ENCODE measurements at regions not wholly inside any gene's neighbourhood (a gene's known extent, or its start where the extent isn't known, plus 50 kb on each side); places are given as distances from the start of the nearest gene placed in this dataset.

DNA sequence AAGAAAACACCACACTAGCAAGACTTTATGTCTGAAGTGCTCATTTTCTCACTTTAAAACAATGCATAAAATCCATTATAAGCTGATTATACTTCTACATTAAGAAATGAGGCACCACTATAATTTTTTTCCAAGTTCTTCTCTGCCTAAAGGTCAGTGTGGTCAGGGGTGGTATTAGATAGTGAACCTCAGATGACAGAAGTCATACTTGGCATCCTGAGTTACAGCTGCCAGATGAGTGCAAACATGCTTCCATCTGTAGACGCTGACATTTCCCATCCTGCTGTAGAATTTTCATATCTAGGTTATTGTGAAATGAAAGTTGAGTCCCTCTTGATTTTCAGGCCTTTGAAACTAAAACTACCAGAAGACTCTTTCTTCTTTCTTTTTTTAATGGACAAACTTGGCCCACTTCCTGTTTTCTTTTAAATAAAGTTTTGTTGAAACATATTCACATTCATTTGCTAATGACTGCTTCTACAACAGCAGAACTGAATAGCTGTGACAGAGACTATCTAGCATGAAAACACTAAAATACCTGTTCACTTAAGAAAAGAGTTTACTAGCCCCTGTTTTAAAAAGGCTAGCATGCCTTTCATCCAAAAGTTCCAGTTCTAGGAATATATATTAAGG, 900.8 kb downstream of the XPNPEP1 start (continued):
- TF ChIP-seq, protein P1, sequence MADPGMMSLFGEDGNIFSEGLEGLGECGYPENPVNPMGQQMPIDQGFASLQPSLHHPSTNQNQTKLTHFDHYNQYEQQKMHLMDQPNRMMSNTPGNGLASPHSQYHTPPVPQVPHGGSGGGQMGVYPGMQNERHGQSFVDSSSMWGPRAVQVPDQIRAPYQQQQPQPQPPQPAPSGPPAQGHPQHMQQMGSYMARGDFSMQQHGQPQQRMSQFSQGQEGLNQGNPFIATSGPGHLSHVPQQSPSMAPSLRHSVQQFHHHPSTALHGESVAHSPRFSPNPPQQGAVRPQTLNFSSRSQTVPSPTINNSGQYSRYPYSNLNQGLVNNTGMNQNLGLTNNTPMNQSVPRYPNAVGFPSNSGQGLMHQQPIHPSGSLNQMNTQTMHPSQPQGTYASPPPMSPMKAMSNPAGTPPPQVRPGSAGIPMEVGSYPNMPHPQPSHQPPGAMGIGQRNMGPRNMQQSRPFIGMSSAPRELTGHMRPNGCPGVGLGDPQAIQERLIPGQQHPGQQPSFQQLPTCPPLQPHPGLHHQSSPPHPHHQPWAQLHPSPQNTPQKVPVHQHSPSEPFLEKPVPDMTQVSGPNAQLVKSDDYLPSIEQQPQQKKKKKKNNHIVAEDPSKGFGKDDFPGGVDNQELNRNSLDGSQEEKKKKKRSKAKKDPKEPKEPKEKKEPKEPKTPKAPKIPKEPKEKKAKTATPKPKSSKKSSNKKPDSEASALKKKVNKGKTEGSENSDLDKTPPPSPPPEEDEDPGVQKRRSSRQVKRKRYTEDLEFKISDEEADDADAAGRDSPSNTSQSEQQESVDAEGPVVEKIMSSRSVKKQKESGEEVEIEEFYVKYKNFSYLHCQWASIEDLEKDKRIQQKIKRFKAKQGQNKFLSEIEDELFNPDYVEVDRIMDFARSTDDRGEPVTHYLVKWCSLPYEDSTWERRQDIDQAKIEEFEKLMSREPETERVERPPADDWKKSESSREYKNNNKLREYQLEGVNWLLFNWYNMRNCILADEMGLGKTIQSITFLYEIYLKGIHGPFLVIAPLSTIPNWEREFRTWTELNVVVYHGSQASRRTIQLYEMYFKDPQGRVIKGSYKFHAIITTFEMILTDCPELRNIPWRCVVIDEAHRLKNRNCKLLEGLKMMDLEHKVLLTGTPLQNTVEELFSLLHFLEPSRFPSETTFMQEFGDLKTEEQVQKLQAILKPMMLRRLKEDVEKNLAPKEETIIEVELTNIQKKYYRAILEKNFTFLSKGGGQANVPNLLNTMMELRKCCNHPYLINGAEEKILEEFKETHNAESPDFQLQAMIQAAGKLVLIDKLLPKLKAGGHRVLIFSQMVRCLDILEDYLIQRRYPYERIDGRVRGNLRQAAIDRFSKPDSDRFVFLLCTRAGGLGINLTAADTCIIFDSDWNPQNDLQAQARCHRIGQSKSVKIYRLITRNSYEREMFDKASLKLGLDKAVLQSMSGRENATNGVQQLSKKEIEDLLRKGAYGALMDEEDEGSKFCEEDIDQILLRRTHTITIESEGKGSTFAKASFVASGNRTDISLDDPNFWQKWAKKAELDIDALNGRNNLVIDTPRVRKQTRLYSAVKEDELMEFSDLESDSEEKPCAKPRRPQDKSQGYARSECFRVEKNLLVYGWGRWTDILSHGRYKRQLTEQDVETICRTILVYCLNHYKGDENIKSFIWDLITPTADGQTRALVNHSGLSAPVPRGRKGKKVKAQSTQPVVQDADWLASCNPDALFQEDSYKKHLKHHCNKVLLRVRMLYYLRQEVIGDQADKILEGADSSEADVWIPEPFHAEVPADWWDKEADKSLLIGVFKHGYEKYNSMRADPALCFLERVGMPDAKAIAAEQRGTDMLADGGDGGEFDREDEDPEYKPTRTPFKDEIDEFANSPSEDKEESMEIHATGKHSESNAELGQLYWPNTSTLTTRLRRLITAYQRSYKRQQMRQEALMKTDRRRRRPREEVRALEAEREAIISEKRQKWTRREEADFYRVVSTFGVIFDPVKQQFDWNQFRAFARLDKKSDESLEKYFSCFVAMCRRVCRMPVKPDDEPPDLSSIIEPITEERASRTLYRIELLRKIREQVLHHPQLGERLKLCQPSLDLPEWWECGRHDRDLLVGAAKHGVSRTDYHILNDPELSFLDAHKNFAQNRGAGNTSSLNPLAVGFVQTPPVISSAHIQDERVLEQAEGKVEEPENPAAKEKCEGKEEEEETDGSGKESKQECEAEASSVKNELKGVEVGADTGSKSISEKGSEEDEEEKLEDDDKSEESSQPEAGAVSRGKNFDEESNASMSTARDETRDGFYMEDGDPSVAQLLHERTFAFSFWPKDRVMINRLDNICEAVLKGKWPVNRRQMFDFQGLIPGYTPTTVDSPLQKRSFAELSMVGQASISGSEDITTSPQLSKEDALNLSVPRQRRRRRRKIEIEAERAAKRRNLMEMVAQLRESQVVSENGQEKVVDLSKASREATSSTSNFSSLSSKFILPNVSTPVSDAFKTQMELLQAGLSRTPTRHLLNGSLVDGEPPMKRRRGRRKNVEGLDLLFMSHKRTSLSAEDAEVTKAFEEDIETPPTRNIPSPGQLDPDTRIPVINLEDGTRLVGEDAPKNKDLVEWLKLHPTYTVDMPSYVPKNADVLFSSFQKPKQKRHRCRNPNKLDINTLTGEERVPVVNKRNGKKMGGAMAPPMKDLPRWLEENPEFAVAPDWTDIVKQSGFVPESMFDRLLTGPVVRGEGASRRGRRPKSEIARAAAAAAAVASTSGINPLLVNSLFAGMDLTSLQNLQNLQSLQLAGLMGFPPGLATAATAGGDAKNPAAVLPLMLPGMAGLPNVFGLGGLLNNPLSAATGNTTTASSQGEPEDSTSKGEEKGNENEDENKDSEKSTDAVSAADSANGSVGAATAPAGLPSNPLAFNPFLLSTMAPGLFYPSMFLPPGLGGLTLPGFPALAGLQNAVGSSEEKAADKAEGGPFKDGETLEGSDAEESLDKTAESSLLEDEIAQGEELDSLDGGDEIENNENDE (IDR thresholded peaks at IDR 0.05; ENCODE audit: insufficient replicate concordance, low read length), result no peak
- no peak for TF ChIP-seq TAF1 (IDR thresholded peaks at IDR 0.05; ENCODE audit: low read depth, low read length)
- TF ChIP-seq RFX5 (IDR thresholded peaks at IDR 0.05; ENCODE audit: borderline replicate concordance, low read depth, low read length), result no peak
- no peak for TF ChIP-seq CTBP2 (IDR thresholded peaks at IDR 0.05; ENCODE audit: borderline replicate concordance, insufficient read depth, insufficient read length, low read length)
- TF ChIP-seq, protein P2, sequence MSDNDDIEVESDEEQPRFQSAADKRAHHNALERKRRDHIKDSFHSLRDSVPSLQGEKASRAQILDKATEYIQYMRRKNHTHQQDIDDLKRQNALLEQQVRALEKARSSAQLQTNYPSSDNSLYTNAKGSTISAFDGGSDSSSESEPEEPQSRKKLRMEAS (IDR thresholded peaks at IDR 0.05), result no peak
- TF ChIP-seq CBX5 (IDR thresholded peaks at IDR 0.05; ENCODE audit: low read depth, low read length), result no peak
- TF ChIP-seq CBX8 (IDR thresholded peaks at IDR 0.05; ENCODE audit: borderline replicate concordance, low read depth, low read length), result no peak
- TF ChIP-seq POU5F1 (IDR thresholded peaks at IDR 0.05; ENCODE audit: low read depth, low read length), result no peak
- TF ChIP-seq TAF7 (optimal IDR thresholded peaks at IDR 0.05; ENCODE audit: borderline replicate concordance, low read depth, low read length), result no peak
- TF ChIP-seq SAP30 (IDR thresholded peaks at IDR 0.05; ENCODE audit: insufficient read depth, insufficient replicate concordance, low read length), result no peak
- TF ChIP-seq FOSL1 (IDR thresholded peaks at IDR 0.05; ENCODE audit: insufficient read depth, low read depth, low read length), result no peak
